ENCODE measurements at regions not wholly inside any gene's neighbourhood (a gene's known extent, or its start where the extent isn't known, plus 50 kb on each side); places are given as distances from the start of the nearest gene placed in this dataset.

DNA sequence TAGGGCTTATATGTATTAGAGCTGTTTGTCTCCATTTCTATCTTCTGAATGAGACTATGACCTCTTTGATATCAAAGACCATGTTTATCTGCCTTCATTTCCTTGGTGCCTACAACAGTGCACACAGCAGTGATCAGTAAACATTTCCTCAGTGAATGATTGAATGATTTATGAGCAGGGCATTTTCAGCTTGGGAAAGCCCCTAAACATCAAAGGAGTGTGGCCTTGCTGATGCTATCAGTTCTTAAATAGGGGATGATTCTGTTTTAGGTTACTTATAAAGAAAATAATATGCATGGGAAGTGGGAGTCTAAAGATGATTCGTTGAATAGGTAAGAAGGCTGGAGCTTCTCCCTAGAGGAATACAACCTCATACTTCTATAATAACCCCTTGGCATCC lies 425.3 kb downstream of the ZNF521 start:
- BruUV-seq (replicated peaks), result no TSS peak
- no peak overlapping the region for H3K4ac ChIP-seq (ENCODE audit: low read depth, low read length)
- intact Hi-C loops (cut with micrococcal nuclease) (no loop called here), dilution Hi-C loops (cut with HindIII; ENCODE audit: low sequenced_read_pairs, unreplicated experiment) (no loop called here), in situ Hi-C loops (cut with MboI; ENCODE audit: low sequenced_read_pairs) (no loop called here)
- H4K91ac ChIP-seq (ENCODE audit: insufficient read depth, low read depth, low read length), result no peak overlapping the region
- no peak overlapping the region for H3K56ac ChIP-seq (ENCODE audit: extremely low read depth, insufficient read depth, low read length)
- CTCF ChIA-PET, result no interaction called here
- H3K79me1 ChIP-seq (ENCODE audit: low read depth in 1 of 2, low read length in 2 of 2), result no peaks in the 10 kb centered on the region
- POLR2A ChIA-PET (ENCODE audit: unreplicated experiment), result no interaction called here
- no peak for DNase-seq
- H3K23ac ChIP-seq (ENCODE audit: low read depth, low read length), result no peak overlapping the region
- no peak overlapping the region for H3K14ac ChIP-seq (replicated peaks; ENCODE audit: low read depth, low read length)
- no peak overlapping the region for H3K4me2 ChIP-seq (ENCODE audit: low read depth, low read length)
- H3K9ac ChIP-seq (ENCODE audit: low read depth, low read length), result no peak overlapping the region
- no peak overlapping the region for H3K18ac ChIP-seq (ENCODE audit: low read depth, low read length)
- H2BK15ac ChIP-seq (ENCODE audit: low read depth, low read length), result no peak overlapping the region
- no peak overlapping the region for H2AFZ ChIP-seq (replicated peaks; ENCODE audit: low read length, poor library complexity)
- no peak overlapping the region for H2BK120ac ChIP-seq (ENCODE audit: low read depth, low read length)
- no peak overlapping the region for H3K27ac ChIP-seq (ENCODE audit: insufficient read depth, low read length)
- peaks cover 5% of the 10 kb centered on the region; the same call in 1 of the 2 replicates for H3K9me1 ChIP-seq (ENCODE audit: insufficient read depth, low read length)
- no peaks in the 10 kb centered on the region for H3K4me1 ChIP-seq (ENCODE audit: control insufficient read depth, insufficient read depth, low read length)
- ATAC-seq (ENCODE audit: low read depth), result no peak
- H3K27me3 ChIP-seq (ENCODE audit: control insufficient read depth, insufficient read depth, low read length), result peaks cover 29% of the 10 kb centered on the region
- no peak overlapping the region for H4K8ac ChIP-seq (ENCODE audit: low read depth in 2 of 2, low read length in 2 of 2)
- no peak overlapping the region for H4K5ac ChIP-seq (ENCODE audit: low read depth, low read length)
- H3K9me3 ChIP-seq (ENCODE audit: control insufficient read depth, insufficient read depth, low read length), result no peaks in the 10 kb centered on the region
- no peak overlapping the region for H2AK5ac ChIP-seq (ENCODE audit: low read depth, low read length)
- no peak overlapping the region for H3K4me3 ChIP-seq (ENCODE audit: insufficient read depth, low read depth, low read length)
- H2BK20ac ChIP-seq (ENCODE audit: low read depth, low read length), result no peak overlapping the region
- no peaks in the 10 kb centered on the region for H4K20me1 ChIP-seq (ENCODE audit: insufficient read depth, low read length)
- H2AK9ac ChIP-seq (replicated peaks; ENCODE audit: low read depth, low read length, poor library complexity), result no peak overlapping the region
- no CpG with 5 or more reads among the region's 1 CpG for WGBS, 2 experiments (ENCODE audit: extremely low coverage in 2 of 2, insufficient read length in 1 of 2)
- no peak for TF ChIP-seq NFE2L2 (IDR thresholded peaks at IDR 0.05; ENCODE audit: low read depth, low read length)
- TF ChIP-seq BHLHE40 (IDR thresholded peaks at IDR 0.05; ENCODE audit: low read depth, low read length), result no peak
- TF ChIP-seq FOS (IDR thresholded peaks at IDR 0.05; ENCODE audit: low read depth, low read length), result no peak
- no peak for TF ChIP-seq USF2 (IDR thresholded peaks at IDR 0.05; ENCODE audit: low read depth, low read length)
- TF ChIP-seq CTCF (conservative IDR thresholded peaks at IDR 0.05; ENCODE audit: low read depth, low read length), result no peak
- TF ChIP-seq POLR2A (IDR thresholded peaks at IDR 0.05; ENCODE audit: low read depth, low read length), result no peak
- no peak for TF ChIP-seq SMC3 (IDR thresholded peaks at IDR 0.05; ENCODE audit: low read depth, low read length)
- no peak for TF ChIP-seq MAZ (IDR thresholded peaks at IDR 0.05; ENCODE audit: borderline replicate concordance, low read depth, low read length)
- no peak for TF ChIP-seq RFX5 (IDR thresholded peaks at IDR 0.05; ENCODE audit: low read depth, low read length)
- no peak for TF ChIP-seq RAD21 (IDR thresholded peaks at IDR 0.05; ENCODE audit: low read length)
- TF ChIP-seq CEBPB (IDR thresholded peaks at IDR 0.05; ENCODE audit: low read depth, low read length), result no peak
- no peak overlapping the region for H2BK5ac ChIP-seq (ENCODE audit: low read depth, low read length, poor library complexity, severe bottlenecking)
- H3K36me3 ChIP-seq (ENCODE audit: control insufficient read depth, insufficient read depth, low read length), result no peaks in the 10 kb centered on the region
